Rectal smooth muscle tissue (tissue), 1 donor: ENCODE measurements at regions not wholly inside any gene's neighbourhood (a gene's known extent, or its start where the extent isn't known, plus 50 kb on each side); places are given as distances from the start of the nearest gene placed in this dataset.

Source experiments
- H3K27ac ChIP-seq: one replicate; pipeline ENCODE4 v1.7.0; 2013; ENCODE audit warnings: low read depth, low read length, inconsistent platforms
- H3K27me3 ChIP-seq: one replicate; pipeline ENCODE4 v1.7.0; 2013; ENCODE audit warnings: low read length; ENCODE audit not compliant: control insufficient read depth, insufficient read depth
- H3K36me3 ChIP-seq: one replicate; pipeline ENCODE4 v1.7.0; 2013; ENCODE audit warnings: low read length; ENCODE audit not compliant: control insufficient read depth, insufficient read depth
- H3K4me1 ChIP-seq: one replicate; pipeline ENCODE4 v1.7.0; 2013; ENCODE audit warnings: low read length; ENCODE audit not compliant: control insufficient read depth, insufficient read depth
- H3K4me3 ChIP-seq: one replicate; pipeline ENCODE4 v1.7.0; 2013; ENCODE audit warnings: low read length
- H3K9ac ChIP-seq: one replicate; pipeline ENCODE4 v1.7.0; 2013; ENCODE audit warnings: low read length

DNA sequence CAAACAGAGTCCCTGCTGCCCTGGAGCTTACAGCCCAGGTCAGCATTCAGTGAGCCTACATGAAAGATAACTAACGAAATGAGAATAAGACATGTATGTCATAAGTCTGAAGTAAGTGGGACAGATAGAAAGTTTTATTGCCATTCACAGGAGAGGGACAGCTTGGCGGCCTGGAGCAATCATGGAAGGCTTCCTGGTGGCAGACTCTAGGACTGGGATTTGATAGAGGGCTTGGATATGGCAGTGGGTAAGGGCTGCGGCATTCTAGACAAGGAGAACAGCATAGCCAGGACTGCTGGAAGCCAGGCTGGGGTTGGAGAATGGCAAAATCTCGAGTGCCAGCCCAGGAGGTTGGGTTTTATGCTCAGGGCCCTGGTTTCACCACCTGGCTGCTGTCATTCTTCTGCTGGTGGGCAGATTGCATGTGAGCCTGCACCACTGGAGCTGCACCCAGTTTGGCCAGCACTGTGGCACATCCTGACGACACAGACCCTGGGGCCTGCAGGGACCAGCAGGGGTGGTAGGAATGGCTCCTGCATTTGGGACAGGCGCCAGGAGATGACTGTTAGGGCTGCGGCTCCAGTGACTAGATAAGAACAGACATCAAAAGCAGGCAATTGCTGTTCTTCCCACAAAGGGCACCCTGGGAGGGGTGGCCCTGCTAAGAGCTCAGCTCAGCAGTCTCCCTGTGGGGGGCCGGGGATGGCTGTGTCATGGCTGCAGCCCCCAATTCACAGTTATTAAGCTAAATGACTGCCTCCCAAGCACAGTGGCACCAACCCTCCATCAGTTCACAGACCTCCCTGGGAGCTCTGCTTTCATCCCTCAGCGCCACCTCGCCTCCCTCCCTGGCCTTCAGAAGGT, 161.1 kb downstream of the RPS24 start:
- H3K36me3 ChIP-seq = no peaks in the 10 kb centered on the region
- H3K4me3 ChIP-seq = no peak overlapping the region
- H3K27me3 ChIP-seq = no peaks in the 10 kb centered on the region
- H3K4me1 ChIP-seq = no peaks in the 10 kb centered on the region
- H3K9ac ChIP-seq = no peak overlapping the region
- no peak overlapping the region for H3K27ac ChIP-seq

DNA sequence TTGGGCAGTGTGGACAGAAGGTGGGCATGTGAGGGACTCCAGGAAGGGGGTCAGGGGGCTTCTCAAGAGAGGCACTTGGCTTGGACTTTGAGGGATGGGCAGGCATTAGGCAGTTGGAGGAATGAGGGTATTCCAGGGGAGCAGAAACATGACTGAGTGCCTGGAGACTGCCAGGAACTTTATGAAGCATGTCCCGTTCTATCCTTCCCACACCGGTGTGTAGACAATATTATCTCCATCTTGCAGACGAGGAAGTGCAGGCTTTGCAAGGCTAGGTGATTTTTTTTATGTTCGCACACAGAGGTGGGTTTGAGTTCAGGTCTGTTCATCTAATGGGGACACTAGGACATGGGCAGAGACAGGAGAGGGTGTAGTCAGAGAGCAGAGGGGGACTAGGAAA, 162.7 kb downstream of the RPS24 start:
- H3K27ac ChIP-seq = no peak overlapping the region
- H3K4me1 ChIP-seq = no peaks in the 10 kb centered on the region
- H3K4me3 ChIP-seq = no peak overlapping the region
- no peak overlapping the region for H3K9ac ChIP-seq
- no peaks in the 10 kb centered on the region for H3K36me3 ChIP-seq
- H3K27me3 ChIP-seq = no peaks in the 10 kb centered on the region

DNA sequence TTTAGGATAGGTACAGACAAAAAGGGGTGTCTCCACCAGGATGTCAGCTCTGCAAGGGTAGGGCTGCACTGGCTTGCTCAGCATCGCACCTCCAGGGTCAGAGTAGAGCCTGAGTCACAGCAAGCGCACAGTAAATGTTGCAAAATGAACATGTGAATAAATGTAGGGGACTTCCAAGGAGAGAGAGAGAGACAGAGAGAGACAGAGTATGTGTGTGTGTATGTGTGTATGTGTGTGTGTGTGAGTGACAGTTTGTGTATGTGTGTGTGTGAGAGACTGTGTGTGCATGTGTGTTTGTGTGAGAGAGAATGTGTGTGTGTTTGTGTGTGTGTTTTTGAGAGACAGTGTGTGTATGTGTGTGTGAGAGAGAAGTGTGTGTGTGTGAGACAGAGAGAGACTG, 163.3 kb downstream of the RPS24 start:
- no peak overlapping the region for H3K27ac ChIP-seq
- H3K4me3 ChIP-seq = no peak overlapping the region
- no peaks in the 10 kb centered on the region for H3K36me3 ChIP-seq
- H3K27me3 ChIP-seq = no peaks in the 10 kb centered on the region
- H3K4me1 ChIP-seq = no peaks in the 10 kb centered on the region
- no peak overlapping the region for H3K9ac ChIP-seq

DNA sequence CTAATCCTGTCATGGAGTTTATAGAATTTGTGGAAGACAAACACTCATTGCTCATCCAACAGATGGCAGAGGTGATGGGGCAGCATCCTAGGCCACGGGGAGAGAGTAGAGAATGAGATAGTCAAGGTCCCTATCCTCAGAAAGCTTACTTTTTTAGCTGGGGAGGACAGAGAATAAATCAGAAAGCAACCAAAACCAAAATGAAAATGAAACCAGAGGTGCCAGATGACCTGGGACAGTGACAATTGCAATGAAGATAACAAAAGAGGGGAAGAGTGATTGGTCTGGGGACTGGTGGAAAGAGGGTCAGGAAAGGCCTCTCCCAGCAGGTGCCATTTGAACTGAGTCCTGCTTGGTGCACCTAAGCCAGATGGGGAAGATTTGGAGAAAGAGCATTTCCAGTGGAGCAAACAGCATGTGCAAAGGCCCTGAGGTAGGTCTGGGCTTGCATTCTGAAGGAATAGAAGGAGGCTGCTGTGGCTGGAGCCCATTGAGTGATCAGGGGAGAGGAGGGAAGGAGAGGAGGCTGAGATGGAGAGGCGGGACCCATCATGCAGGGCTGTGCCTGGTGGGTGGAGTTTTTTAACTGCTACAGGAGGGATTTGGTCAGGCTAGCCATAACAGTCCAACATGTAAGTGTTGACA, 164.1 kb downstream of the RPS24 start:
- no peaks in the 10 kb centered on the region for H3K4me1 ChIP-seq
- H3K4me3 ChIP-seq = no peak overlapping the region
- no peaks in the 10 kb centered on the region for H3K27me3 ChIP-seq
- H3K27ac ChIP-seq = no peak overlapping the region
- H3K36me3 ChIP-seq = no peaks in the 10 kb centered on the region
- H3K9ac ChIP-seq = no peak overlapping the region

DNA sequence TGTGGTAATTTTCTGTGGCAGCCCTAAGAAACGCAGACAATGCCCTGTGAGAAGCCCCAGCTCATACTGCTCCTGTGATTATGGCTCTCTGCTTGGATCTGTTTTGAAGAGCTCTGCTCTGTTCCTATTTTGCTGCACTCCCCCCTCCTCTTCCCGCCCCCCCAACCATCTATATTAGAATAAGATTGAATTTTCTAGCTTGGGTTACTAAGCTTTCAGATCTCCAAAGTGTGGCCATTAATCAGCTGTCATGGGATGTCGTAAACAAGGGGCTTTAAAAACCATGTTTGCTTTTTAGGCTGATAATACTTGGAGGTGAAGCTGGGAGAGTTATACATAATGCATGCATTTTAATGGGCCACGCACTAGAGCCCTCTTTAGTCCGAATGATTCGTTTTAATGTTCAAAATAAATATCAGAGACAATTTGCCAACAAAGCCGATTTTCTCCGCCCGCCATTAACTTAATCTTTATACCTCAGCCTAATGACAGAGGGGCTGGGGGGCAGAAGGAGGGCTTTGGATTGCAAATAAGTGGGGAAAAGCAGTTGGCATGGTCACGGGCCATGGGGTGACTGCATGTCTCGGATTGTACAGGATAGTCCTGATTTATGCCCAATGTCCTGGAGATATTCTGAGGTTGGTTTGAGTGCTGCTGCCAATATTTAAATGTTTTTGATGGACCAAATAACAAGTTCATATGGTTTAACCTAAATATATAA, 165.5 kb downstream of the RPS24 start:
- no peak overlapping the region for H3K4me3 ChIP-seq
- no peak overlapping the region for H3K9ac ChIP-seq
- no peaks in the 10 kb centered on the region for H3K36me3 ChIP-seq
- H3K27ac ChIP-seq = no peak overlapping the region
- H3K27me3 ChIP-seq = no peaks in the 10 kb centered on the region
- no peaks in the 10 kb centered on the region for H3K4me1 ChIP-seq

DNA sequence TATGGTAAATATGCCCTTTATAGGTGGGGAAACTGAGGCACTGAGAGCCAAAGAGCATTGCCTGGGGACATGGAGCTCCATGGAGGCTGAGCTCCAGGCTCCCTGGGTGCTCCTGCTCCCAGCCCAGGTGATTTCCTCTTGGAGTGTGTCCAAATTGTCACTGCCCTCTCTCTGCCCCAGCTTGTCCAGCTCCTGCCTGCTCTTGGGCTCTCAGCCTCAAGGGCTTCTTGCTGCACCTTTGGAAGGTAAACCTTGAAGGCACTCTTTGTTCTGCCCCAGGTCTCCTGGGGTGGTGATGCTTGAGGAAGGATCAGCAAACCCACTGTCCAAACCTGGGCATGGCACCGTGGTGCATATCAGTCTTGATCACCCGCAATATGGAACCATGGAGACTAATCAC, 166.1 kb downstream of the RPS24 start:
- Histone ChIP-seq H3K4me1 (no peaks in the 10 kb centered on the region), H3K27ac (no peak overlapping the region), H3K27me3 (no peaks in the 10 kb centered on the region), H3K4me3 (no peak overlapping the region), H3K9ac (no peak overlapping the region), H3K36me3 (no peaks in the 10 kb centered on the region)

DNA sequence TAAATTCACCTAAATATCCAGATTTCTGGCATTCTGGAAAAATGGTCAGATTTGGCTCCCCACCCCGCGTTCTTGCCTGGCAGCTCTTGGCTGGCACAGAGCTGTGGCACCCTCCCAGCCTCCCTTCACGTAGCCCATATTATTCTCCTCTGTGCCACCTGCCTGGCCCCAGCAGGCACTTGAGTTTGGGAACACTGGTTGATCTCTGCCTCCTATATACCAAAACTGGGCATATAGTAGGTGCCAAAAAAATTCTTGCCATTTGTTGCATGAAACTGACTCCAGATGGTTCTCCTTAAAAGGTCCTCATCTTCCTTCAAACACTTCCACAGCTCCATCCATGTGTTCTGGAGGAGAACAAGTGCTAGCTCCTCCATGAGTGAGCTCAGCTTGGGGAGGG, 167.0 kb downstream of the RPS24 start:
- Histone ChIP-seq H3K9ac (no peak overlapping the region), H3K4me3 (no peak overlapping the region), H3K4me1 (no peaks in the 10 kb centered on the region)

DNA sequence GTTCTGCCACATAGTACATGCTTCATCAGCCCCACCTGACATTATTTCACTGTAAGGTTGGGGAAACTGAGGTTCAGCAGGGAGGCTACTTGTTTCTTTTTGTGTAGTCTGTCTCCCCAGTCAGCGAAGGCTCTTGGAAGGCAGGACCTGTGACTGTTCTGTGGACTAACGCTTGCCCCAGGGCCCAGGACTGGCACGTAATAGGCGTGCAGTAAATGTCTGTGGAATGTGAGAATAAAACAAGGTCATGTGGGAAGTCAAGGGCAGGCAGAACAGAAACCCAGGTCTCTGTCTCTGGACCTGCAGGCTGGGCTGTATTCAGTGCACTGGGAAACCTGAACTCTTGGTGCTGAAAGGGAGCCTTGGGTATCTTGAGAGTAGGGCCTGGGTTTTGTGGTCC, 168.7 kb downstream of the RPS24 start:
- Histone ChIP-seq H3K9ac (no peak overlapping the region), H3K4me3 (no peak overlapping the region), H3K27me3 (no peaks in the 10 kb centered on the region), H3K36me3 (no peaks in the 10 kb centered on the region), H3K4me1 (no peaks in the 10 kb centered on the region), H3K27ac (no peak overlapping the region)

More for the DNA sequence above, 167.0 kb downstream of the RPS24 start:
- no peak overlapping the region for H3K27ac ChIP-seq
- H3K27me3 ChIP-seq = no peaks in the 10 kb centered on the region
- H3K36me3 ChIP-seq = no peaks in the 10 kb centered on the region

DNA sequence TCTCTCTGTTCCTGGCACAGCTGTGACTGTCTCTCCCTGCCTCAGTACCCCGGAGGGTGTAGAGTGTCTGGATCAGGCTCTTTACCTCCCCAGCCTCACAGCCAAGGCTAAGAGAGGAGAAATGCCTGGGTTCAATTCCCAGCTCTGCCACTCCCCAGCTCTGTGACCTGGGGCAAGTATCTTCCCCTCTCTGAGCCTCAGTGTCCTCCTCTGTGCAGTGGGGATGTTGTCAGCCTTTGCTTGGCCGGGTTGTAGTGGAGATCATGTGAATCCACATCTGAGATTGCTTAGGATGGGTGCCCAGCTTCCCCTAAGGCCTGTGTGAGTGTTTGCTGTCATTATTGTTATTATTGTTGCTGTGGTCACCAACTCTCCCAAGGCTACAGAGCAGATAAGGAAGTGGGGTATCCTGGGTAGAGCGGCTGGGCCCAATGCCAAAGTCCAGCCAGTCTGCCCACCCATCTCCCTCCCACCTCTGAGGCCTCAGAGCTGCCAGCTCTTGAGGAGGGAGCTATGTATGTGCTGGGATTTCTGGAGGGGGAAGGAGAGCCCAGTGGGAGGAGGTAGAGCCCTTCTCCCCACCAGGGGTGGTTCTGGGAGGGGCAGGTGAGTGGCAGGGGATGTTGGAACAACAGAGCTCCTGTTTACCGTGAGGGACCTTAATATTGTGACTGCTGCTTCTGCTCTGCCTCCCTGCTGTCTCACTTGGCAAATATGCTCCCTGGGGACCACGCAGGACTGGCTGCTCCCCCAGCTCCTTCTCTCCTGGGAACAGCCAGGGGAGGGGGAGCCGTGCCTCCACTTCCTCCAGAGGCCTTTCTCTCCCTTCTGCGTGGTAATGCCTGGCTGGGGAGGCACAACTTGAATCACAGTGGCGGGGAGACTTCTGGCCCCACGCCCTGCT, 170.5 kb downstream of the RPS24 start:
- Histone ChIP-seq H3K27ac (no peak overlapping the region), H3K36me3 (no peaks in the 10 kb centered on the region), H3K9ac (no peak overlapping the region), H3K27me3 (no peaks in the 10 kb centered on the region), H3K4me1 (no peaks in the 10 kb centered on the region), H3K4me3 (no peak overlapping the region)

DNA sequence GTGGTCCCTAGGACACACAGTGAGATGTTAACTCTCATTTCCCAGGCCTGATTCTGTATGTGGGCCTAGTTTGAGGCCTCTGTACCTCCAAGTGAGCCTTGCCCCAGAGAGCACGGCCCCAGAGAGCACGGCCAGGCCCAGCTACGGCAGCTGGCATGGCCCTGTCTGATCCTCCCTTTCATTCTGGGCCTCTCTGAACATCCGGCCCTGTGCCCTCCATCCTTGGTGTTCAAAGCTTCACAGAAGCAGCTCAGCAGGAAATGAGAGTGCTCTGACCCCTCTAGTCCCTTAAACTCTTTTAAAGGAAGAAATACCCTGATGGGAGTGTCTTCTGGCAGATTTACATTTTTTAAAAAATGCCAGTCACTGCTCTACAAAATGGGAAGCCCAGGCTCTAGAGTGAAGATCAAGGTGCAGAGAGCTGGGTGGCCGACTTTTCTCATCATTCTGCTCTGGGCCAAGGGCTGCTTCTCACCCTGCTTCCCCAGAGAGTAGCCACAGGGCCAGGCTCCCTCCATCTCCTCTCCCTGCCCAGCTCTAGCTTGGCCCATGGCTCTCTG, 171.9 kb downstream of the RPS24 start:
- Histone ChIP-seq H3K27ac (no peak overlapping the region), H3K36me3 (no peaks in the 10 kb centered on the region), H3K4me3 (no peak overlapping the region), H3K9ac (no peak overlapping the region), H3K4me1 (no peaks in the 10 kb centered on the region), H3K27me3 (no peaks in the 10 kb centered on the region)

DNA sequence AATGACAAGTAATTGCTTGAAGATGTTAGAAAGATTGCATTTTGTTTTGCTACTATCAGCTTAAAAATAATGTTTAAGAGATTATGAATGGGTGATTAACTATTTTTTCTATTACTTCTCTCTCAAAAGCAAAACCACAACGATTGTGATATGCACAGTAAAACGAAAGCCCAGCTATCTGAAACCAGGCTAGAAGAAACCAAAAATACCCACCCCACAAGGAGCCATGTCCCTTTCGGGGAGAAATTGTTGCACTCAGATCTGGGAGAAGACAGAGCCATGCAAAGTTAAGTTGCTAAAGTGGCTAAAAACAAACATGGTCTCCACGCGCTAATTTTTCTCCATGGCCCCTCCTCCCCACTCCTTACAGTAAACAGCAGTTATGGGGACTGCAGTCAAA, 173.6 kb downstream of the RPS24 start:
- no peak overlapping the region for H3K27ac ChIP-seq
- H3K9ac ChIP-seq = no peak overlapping the region
- no peaks in the 10 kb centered on the region for H3K36me3 ChIP-seq

More for the DNA sequence above, 173.6 kb downstream of the RPS24 start:
- no peak overlapping the region for H3K4me3 ChIP-seq
- H3K27me3 ChIP-seq = no peaks in the 10 kb centered on the region
- peaks cover 6% of the 10 kb centered on the region for H3K4me1 ChIP-seq
